H1 (cell line): ENCODE measurements at regions not wholly inside any gene's neighbourhood (a gene's known extent, or its start where the extent isn't known, plus 50 kb on each side); places are given as distances from the start of the nearest gene placed in this dataset.

Experiments
- CBX5 ChIP-seq: fragments of 300-800, 300-1000 bp; sonication (generic); IDR thresholded peaks from 2 replicates; pipeline ENCODE4 v1.7.1; 2016; ENCODE audit warnings: antibody characterized with exemption, low read length, low read depth
- SIRT6 ChIP-seq: IDR thresholded peaks from one replicate; pipeline ENCODE4 v1.7.1; 2012; ENCODE audit warnings: low read length, inconsistent platforms

GRCh38 chr22:47320560-47320959 lies 558.1 kb downstream of the TBC1D22A start (continued):
- TF ChIP-seq SIRT6 (no peak), CBX5 (no peak)
